HS-27A (cell line): ENCODE measurements at regions not wholly inside any gene's neighbourhood (a gene's known extent, or its start where the extent isn't known, plus 50 kb on each side); places are given as distances from the start of the nearest gene placed in this dataset.
A peak's percentile ranks its signal among the peaks of the same experiment; 100 is the strongest.

Source experiments
- DNase-seq: peaks from one replicate; pipeline ENCODE4 v3.0.0-alpha.2; 2012; ENCODE audit warnings: low read depth, missing footprints

GRCh38 chr16:82405736-82406135, 221.0 kb upstream of the CDH13 start:
- DNase-seq: no peak

GRCh38 chr16:82404586-82405315, 222.0 kb upstream of the CDH13 start:
- no peak for DNase-seq

- DNase-seq: no peak
Observed at GRCh38 chr16:82402665-82403218, 224.0 kb upstream of the CDH13 start.

- DNase-seq: no peak
Observed at GRCh38 chr16:82400046-82400445, 226.7 kb upstream of the CDH13 start.

GRCh38 chr16:82396509-82396908, 226.5 kb upstream of the MPHOSPH6 start:
- DNase-seq: no peak

- DNase-seq: no peak
Observed at GRCh38 chr16:82395212-82395611, 225.2 kb upstream of the MPHOSPH6 start.

GRCh38 chr16:82391690-82392089, 221.7 kb upstream of the MPHOSPH6 start:
- no peak for DNase-seq

GRCh38 chr16:82389956-82390650, 220.1 kb upstream of the MPHOSPH6 start:
- DNase-seq: no peak

- DNase-seq: no peak
Observed at GRCh38 chr16:82386761-82387160, 216.7 kb upstream of the MPHOSPH6 start.

- no peak for DNase-seq
Observed at GRCh38 chr16:82384949-82385348, 214.9 kb upstream of the MPHOSPH6 start.

GRCh38 chr16:82384017-82384416, 214.0 kb upstream of the MPHOSPH6 start:
- no peak for DNase-seq

- DNase-seq: no peak
Observed at GRCh38 chr16:82382521-82382920, 212.5 kb upstream of the MPHOSPH6 start.

- DNase-seq: no peak
Observed at GRCh38 chr16:82379551-82379950, 209.5 kb upstream of the MPHOSPH6 start.

GRCh38 chr16:82373976-82374375, 204.0 kb upstream of the MPHOSPH6 start:
- DNase-seq: no peak

- DNase-seq: no peak
Observed at GRCh38 chr16:82370282-82370681, 200.3 kb upstream of the MPHOSPH6 start.

- DNase-seq: peak; percentile 11
Observed at GRCh38 chr16:82368041-82368440, 198.0 kb upstream of the MPHOSPH6 start.

- no peak for DNase-seq
Observed at GRCh38 chr16:82366462-82366861, 196.4 kb upstream of the MPHOSPH6 start.

GRCh38 chr16:82364690-82365089, 194.7 kb upstream of the MPHOSPH6 start:
- DNase-seq: no peak

- DNase-seq: no peak
Observed at GRCh38 chr16:82363026-82363816, 193.2 kb upstream of the MPHOSPH6 start.

GRCh38 chr16:82361885-82362284, 191.9 kb upstream of the MPHOSPH6 start:
- DNase-seq: no peak

- no peak for DNase-seq
Observed at GRCh38 chr16:82360024-82360783, 190.2 kb upstream of the MPHOSPH6 start.
